MM.1S (cell line): ENCODE measurements at regions not wholly inside any gene's neighbourhood (a gene's known extent, or its start where the extent isn't known, plus 50 kb on each side); places are given as distances from the start of the nearest gene placed in this dataset.

Source experiments
- DNase-seq: peaks from one replicate; pipeline ENCODE4 v3.0.0-alpha.2; 2015
- H2AFZ ChIP-seq: fragments of 300-600 bp; sonication (generic); 2 replicates; pipeline ENCODE4 v1.6.0; 2016; ENCODE audit warnings: antibody characterized with exemption, low read length
- H3F3A ChIP-seq: fragments of 300-600 bp; sonication (generic); 2 replicates; pipeline ENCODE4 v1.6.1; 2016; ENCODE audit warnings: mild to moderate bottlenecking, antibody characterized with exemption, low read length, moderate library complexity, mixed read lengths; ENCODE audit not compliant: insufficient read depth
- H3K27ac ChIP-seq: fragments of 300-600 bp; sonication (generic); 2 replicates; pipeline ENCODE4 v1.5.1; 2016; ENCODE audit warnings: mild to moderate bottlenecking, low read length
- H3K27me3 ChIP-seq: fragments of 300-600 bp; sonication (generic); replicated peaks from 2 replicates; pipeline ENCODE4 v1.6.0; 2016; ENCODE audit warnings: low read length; ENCODE audit not compliant: insufficient read depth
- H3K36me3 ChIP-seq: fragments of 300-600 bp; sonication (generic); replicated peaks from 2 replicates; pipeline ENCODE4 v1.6.1; 2016; ENCODE audit warnings: mild to moderate bottlenecking, low read length, mixed read lengths; ENCODE audit not compliant: insufficient read depth
- H3K4me1 ChIP-seq: fragments of 300-600 bp; sonication (generic); 2 replicates; pipeline ENCODE4 v1.6.1; 2016; ENCODE audit warnings: low read length, mixed read lengths
- H3K4me2 ChIP-seq: fragments of 300-600 bp; sonication (generic); 2 replicates; pipeline ENCODE4 v1.6.0; 2016; ENCODE audit warnings: low read depth, low read length
- H3K4me3 ChIP-seq: fragments of 300-600 bp; sonication (generic); 2 replicates; pipeline ENCODE4 v1.5.1; 2016; ENCODE audit warnings: low read length, mixed read lengths
- H3K79me2 ChIP-seq: fragments of 300-600 bp; sonication (generic); 2 replicates; pipeline ENCODE4 v1.6.1; 2016; ENCODE audit warnings: mixed run types, low read length, mixed read lengths
- H3K9ac ChIP-seq: fragments of 300-600 bp; sonication (generic); 2 replicates; pipeline ENCODE4 v1.6.1; 2016; ENCODE audit warnings: low read length, mixed read lengths
- H3K9me2 ChIP-seq: fragments of 300-600 bp; sonication (generic); replicated peaks from 2 replicates; pipeline ENCODE4 v1.6.1; 2016; ENCODE audit warnings: mild to moderate bottlenecking, low read length, mixed read lengths; ENCODE audit not compliant: insufficient read depth
- H3K9me3 ChIP-seq: fragments of 300-600 bp; sonication (generic); replicated peaks from 2 replicates; pipeline ENCODE4 v1.6.1; 2016; ENCODE audit warnings: mild to moderate bottlenecking, low read length, mixed read lengths; ENCODE audit not compliant: insufficient read depth
- H4K20me1 ChIP-seq: fragments of 300-600 bp; sonication (generic); 2 replicates; pipeline ENCODE4 v1.6.1; 2016; ENCODE audit warnings: mild to moderate bottlenecking, low read length, moderate library complexity, mixed read lengths; ENCODE audit not compliant: insufficient read depth
- EZH2 ChIP-seq: fragments of 300-600 bp; sonication (generic); optimal IDR thresholded peaks from 2 replicates; pipeline ENCODE3; 2017; ENCODE audit warnings: low read depth, mild to moderate bottlenecking, antibody characterized with exemption, low read length, mixed read lengths
- EZH2phosphoT487 ChIP-seq: fragments of 300-600 bp; sonication (generic); IDR thresholded peaks from 2 replicates; pipeline ENCODE4 v1.6.1; 2018; ENCODE audit warnings: antibody characterized with exemption, low read length
- TF ChIP-seq, protein P1 (sequence below): fragments of 300-600 bp; sonication (generic); IDR thresholded peaks from 2 replicates; pipeline ENCODE4 v1.5.1; 2016; ENCODE audit warnings: antibody characterized with exemption, low read length, mixed read lengths

DNA sequence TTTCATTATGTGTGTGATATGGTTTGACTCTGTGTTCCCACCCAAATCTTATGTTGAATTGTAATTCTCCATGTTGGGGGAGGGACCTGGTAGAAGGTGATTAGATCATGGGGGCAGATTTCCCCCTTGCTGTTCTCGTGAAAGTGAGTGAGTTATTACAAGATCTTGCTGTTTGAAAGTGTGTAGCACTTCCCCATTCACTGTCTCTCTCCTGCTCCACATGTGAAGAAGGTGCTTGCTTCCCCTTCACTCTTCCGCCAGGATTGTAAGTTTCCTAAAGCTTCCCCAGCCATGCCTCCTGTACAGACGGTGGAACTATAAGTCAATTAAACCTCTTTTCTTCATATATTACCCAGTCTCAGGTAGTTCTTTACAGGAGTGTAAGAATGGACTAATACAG, 54.3 kb upstream of the SERTM1 start:
- Histone ChIP-seq H3K4me2 (no peak overlapping the region), H2AFZ (no peak overlapping the region), H3K4me1 (no peaks in the 10 kb centered on the region), H4K20me1 (no peaks in the 10 kb centered on the region), H3K27ac (no peak overlapping the region), H3K9ac (no peak overlapping the region), H3K36me3 (no peaks in the 10 kb centered on the region), H3K4me3 (no peak overlapping the region), H3K27me3 (no peaks in the 10 kb centered on the region), H3K79me2 (no peaks in the 10 kb centered on the region), H3K9me3 (no peaks in the 10 kb centered on the region), H3F3A (no peaks in the 10 kb centered on the region), H3K9me2 (no peaks in the 10 kb centered on the region)
- TF ChIP-seq EZH2phosphoT487 = no peak
- no peak for TF ChIP-seq EZH2
- TF ChIP-seq, protein P1, sequence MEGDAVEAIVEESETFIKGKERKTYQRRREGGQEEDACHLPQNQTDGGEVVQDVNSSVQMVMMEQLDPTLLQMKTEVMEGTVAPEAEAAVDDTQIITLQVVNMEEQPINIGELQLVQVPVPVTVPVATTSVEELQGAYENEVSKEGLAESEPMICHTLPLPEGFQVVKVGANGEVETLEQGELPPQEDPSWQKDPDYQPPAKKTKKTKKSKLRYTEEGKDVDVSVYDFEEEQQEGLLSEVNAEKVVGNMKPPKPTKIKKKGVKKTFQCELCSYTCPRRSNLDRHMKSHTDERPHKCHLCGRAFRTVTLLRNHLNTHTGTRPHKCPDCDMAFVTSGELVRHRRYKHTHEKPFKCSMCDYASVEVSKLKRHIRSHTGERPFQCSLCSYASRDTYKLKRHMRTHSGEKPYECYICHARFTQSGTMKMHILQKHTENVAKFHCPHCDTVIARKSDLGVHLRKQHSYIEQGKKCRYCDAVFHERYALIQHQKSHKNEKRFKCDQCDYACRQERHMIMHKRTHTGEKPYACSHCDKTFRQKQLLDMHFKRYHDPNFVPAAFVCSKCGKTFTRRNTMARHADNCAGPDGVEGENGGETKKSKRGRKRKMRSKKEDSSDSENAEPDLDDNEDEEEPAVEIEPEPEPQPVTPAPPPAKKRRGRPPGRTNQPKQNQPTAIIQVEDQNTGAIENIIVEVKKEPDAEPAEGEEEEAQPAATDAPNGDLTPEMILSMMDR = no peak
- no peak for DNase-seq
